HepG2 (cell line): ENCODE measurements at regions not wholly inside any gene's neighbourhood (a gene's known extent, or its start where the extent isn't known, plus 50 kb on each side); places are given as distances from the start of the nearest gene placed in this dataset.

ENCODE experiments used
- ATAC-seq: fragments of 200-7000 bp; cut with Tn5 transposase; 3 replicates; pipeline ENCODE4 v1.9.1; 2020; ENCODE audit warnings: mild to moderate bottlenecking, moderate library complexity
- BruUV-seq: library from RNA; stranded (reverse); fragments of 400-500 nt; replicated peaks from 2 replicates; lab custom pipeline; 2021; lab: Mats Ljungman, UMichigan
- CTCF ChIA-PET: fragments of 300-600 bp; formaldehyde crosslinking; extraction: SDS; loops from one replicate; lab custom pipeline; 2021; ENCODE audit warnings: low total read pairs, inconsistent platforms, low intra/inter-chr PET ratio; lab: Yijun Ruan, JAX
- POLR2A ChIA-PET: fragments of 350-600 bp; sonication (Branson Sonifier 250); formaldehyde crosslinking; loops from one replicate; lab custom pipeline; 2020; ENCODE audit warnings: antibody characterized with exemption, inconsistent platforms; lab: Yijun Ruan, JAX
- DNase-seq: peaks from one replicate; pipeline ENCODE4 v3.0.0-alpha.2; 2015; ENCODE audit warnings: low spot score
- FAIRE-seq: peaks from 3 replicates; lab custom pipeline; 2011; peaks lifted over from hg19 to GRCh38; lab: Jason Lieb, UNC
- H2AFZ ChIP-seq: one replicate; pipeline ENCODE4 v1.6.1; 2011; ENCODE audit warnings: low read length, inconsistent platforms
- H3K27ac ChIP-seq: fragments of 300-600 bp; 3 replicates; pipeline ENCODE4 v1.8.0; 2011; ENCODE audit warnings: mixed run types, mild to moderate bottlenecking, mixed read lengths, low read length, inconsistent platforms; ENCODE audit not compliant: insufficient read depth; ENCODE audit errors: extremely low read length
- H3K27me3 ChIP-seq, 2 experiments: fragments of 200-600 bp in 1 of 2; 2 replicates in 1 of 2; 3 replicates in 1 of 2; pipeline versions ENCODE4 v1.6.0 to v1.8.0; 2011; ENCODE audit warnings: low read length in 2 of 2, mild to moderate bottlenecking in 2 of 2, moderate library complexity in 2 of 2, inconsistent platforms in 1 of 2; ENCODE audit not compliant: insufficient read depth in 2 of 2, control insufficient read depth in 1 of 2
- H3K36me3 ChIP-seq, 2 experiments: fragments of 200-600 bp in 1 of 2; replicated peaks in 1 of 2; 2 replicates in 1 of 2; 3 replicates in 1 of 2; pipeline versions ENCODE4 v1.5.1 to v1.8.0; 2011; ENCODE audit warnings: low read length in 2 of 2, inconsistent platforms in 1 of 2; ENCODE audit not compliant: insufficient read depth in 2 of 2, control insufficient read depth in 1 of 2
- H3K4me1 ChIP-seq: 2 replicates; pipeline ENCODE4 v1.5.1; 2012; ENCODE audit warnings: low read length, inconsistent platforms; ENCODE audit not compliant: insufficient read depth
- H3K4me2 ChIP-seq: 2 replicates; pipeline ENCODE4 v1.6.0; 2011; ENCODE audit warnings: low read depth, low read length, inconsistent platforms
- H3K4me3 ChIP-seq, 3 experiments: fragments of 200-600 bp in 1 of 3; sonication (generic), shearing (Covaris generic) in 1 of 3; replicated peaks in 1 of 3; 2 replicates each; pipeline ENCODE4 v1.5.1; 2011 to 2016; ENCODE audit warnings: low read length in 3 of 3, inconsistent platforms in 2 of 3, low read depth in 2 of 3, mild to moderate bottlenecking in 2 of 3, control low read depth in 1 of 3, mixed read lengths in 1 of 3; ENCODE audit not compliant: insufficient read depth in 1 of 3
- H3K79me2 ChIP-seq: one replicate; pipeline ENCODE4 v1.6.1; 2011; ENCODE audit warnings: low read length, inconsistent platforms; ENCODE audit not compliant: insufficient read depth
- H3K9ac ChIP-seq: 2 replicates; pipeline ENCODE4 v1.6.0; 2011; ENCODE audit warnings: mild to moderate bottlenecking, low read depth, low read length, inconsistent platforms; ENCODE audit not compliant: insufficient read depth
- H3K9me3 ChIP-seq: 2 replicates; pipeline ENCODE4 v1.5.1; 2012; ENCODE audit warnings: mild to moderate bottlenecking, low read length
- H4K20me1 ChIP-seq: 2 replicates; pipeline ENCODE4 v1.6.0; 2011; ENCODE audit warnings: inconsistent platforms, mild to moderate bottlenecking, low read length, moderate library complexity; ENCODE audit not compliant: insufficient read depth
- ARID5B ChIP-seq: IDR thresholded peaks from 2 replicates; pipeline ENCODE4 v1.4.0; 2020; ENCODE audit warnings: mild to moderate bottlenecking, missing genetic modification reagents
- FOXO4 ChIP-seq: sonication (generic); formaldehyde crosslinking; conservative IDR thresholded peaks from 2 replicates; pipeline ENCODE4 v1.8.1; 2023; ENCODE audit warnings: missing genetic modification reagents
- GRHL1 ChIP-seq: sonication (generic); formaldehyde crosslinking; conservative IDR thresholded peaks from 2 replicates; pipeline ENCODE4 v1.8.0; 2022; ENCODE audit warnings: missing genetic modification reagents
- HMGXB4 ChIP-seq, 2 experiments: sonication (generic) in 1 of 2; formaldehyde crosslinking in 1 of 2; IDR thresholded peaks; 2 replicates each; pipeline versions ENCODE4 v1.4.0 to v1.6.1; 2018 to 2020; ENCODE audit warnings: missing genetic modification reagents in 2 of 2, borderline replicate concordance in 1 of 2, low read depth in 1 of 2, mild to moderate bottlenecking in 1 of 2, missing biosample characterization in 1 of 2
- JARID2 ChIP-seq: sonication (generic); formaldehyde crosslinking; IDR thresholded peaks from 2 replicates; pipeline ENCODE4 v1.8.1; 2023; ENCODE audit warnings: missing genetic modification reagents, inconsistent platforms; ENCODE audit not compliant: insufficient replicate concordance
- NCOA5 ChIP-seq: sonication (generic); formaldehyde crosslinking; IDR thresholded peaks from 2 replicates; pipeline ENCODE4 v1.4.0; 2020; ENCODE audit warnings: missing genetic modification reagents
- NFATC3 ChIP-seq: sonication (generic); formaldehyde crosslinking; IDR thresholded peaks from 2 replicates; pipeline ENCODE4 v1.5.1; 2020; ENCODE audit warnings: mild to moderate bottlenecking, missing genetic modification reagents
- PHF5A ChIP-seq: IDR thresholded peaks from one replicate; pipeline ENCODE4 v1.6.1; 2018; ENCODE audit warnings: low read depth, missing genetic modification reagents; ENCODE audit not compliant: unreplicated experiment
- SP2 ChIP-seq: sonication (generic); formaldehyde crosslinking; IDR thresholded peaks from 2 replicates; pipeline ENCODE4 v1.5.1; 2020; ENCODE audit warnings: mild to moderate bottlenecking, missing genetic modification reagents
- WGBS: methylation state at CpG from one replicate; pipeline ENCODE4 v1.1.6; 2017; ENCODE audit warnings: low lambda C conversion rate; 5-methylcytosine and 5-hydroxymethylcytosine counted together
- in situ Hi-C: cut with HindIII; loops from 2 replicates; pipeline ENCODE4 v1.10.0; 2017; ENCODE audit warnings: low pct_unique_long_range_greater_than_20kb; ENCODE audit not compliant: extremely low pct_ligation_motif_present
- intact Hi-C: fragments of 100-400 bp; cut with micrococcal nuclease; formaldehyde crosslinking; loops from one replicate; pipeline ENCODE4 v1.10.0; 2022; ENCODE audit not compliant: unreplicated experiment
- TF ChIP-seq, protein P1 (sequence below): IDR thresholded peaks from 2 replicates; pipeline ENCODE4 v1.6.1; 2016; ENCODE audit warnings: low read depth, control low read depth
- TF ChIP-seq, protein P2 (sequence below): fragments of 450-650 bp; IDR thresholded peaks from 2 replicates; pipeline ENCODE4 v1.6.1; 2016

GRCh38 chr16:62565706-62566105, 529.5 kb upstream of the CDH8 start:
- Histone ChIP-seq H3K36me3 (no peaks in the 10 kb centered on the region), H3K27ac (no peak overlapping the region), H4K20me1 (no peaks in the 10 kb centered on the region), H3K9me3 (peaks cover 90% of the 10 kb centered on the region), H3K4me2 (no peak overlapping the region), H3K4me3 (no peak overlapping the region), H3K4me1 (no peaks in the 10 kb centered on the region), H3K79me2 (no peaks in the 10 kb centered on the region), H3K27me3 (no peaks in the 10 kb centered on the region), H3K9ac (no peak overlapping the region), H2AFZ (no peak overlapping the region)
- ChIA-PET CTCF (no interaction called here), POLR2A (no interaction called here)
- DNase-seq, result no peak
- ATAC-seq, result no peak
- FAIRE-seq, result no peak
- WGBS, result 2% methylated on average over 1 of the region's 1 CpG
- BruUV-seq, result no TSS peak
- intact Hi-C loops, result no loop called here
- in situ Hi-C loops, result no loop called here
- no peak for TF ChIP-seq NFATC3
- no peak for TF ChIP-seq PHF5A
- no peak for TF ChIP-seq HMGXB4 (CRISPR knock-in tag; IDR thresholded peaks at IDR 0.05; ENCODE audit: borderline replicate concordance in 1 of 2, low read depth in 1 of 2)
- TF ChIP-seq NCOA5, result no peak
- TF ChIP-seq ARID5B (CRISPR knock-in tag), result no peak
- TF ChIP-seq SP2 (CRISPR knock-in tag), result no peak
- TF ChIP-seq, protein P1, sequence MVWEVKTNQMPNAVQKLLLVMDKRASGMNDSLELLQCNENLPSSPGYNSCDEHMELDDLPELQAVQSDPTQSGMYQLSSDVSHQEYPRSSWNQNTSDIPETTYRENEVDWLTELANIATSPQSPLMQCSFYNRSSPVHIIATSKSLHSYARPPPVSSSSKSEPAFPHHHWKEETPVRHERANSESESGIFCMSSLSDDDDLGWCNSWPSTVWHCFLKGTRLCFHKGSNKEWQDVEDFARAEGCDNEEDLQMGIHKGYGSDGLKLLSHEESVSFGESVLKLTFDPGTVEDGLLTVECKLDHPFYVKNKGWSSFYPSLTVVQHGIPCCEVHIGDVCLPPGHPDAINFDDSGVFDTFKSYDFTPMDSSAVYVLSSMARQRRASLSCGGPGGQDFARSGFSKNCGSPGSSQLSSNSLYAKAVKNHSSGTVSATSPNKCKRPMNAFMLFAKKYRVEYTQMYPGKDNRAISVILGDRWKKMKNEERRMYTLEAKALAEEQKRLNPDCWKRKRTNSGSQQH (CRISPR knock-in tag), result no peak
- no peak for TF ChIP-seq GRHL1 (CRISPR knock-in tag)
- TF ChIP-seq, protein P2, sequence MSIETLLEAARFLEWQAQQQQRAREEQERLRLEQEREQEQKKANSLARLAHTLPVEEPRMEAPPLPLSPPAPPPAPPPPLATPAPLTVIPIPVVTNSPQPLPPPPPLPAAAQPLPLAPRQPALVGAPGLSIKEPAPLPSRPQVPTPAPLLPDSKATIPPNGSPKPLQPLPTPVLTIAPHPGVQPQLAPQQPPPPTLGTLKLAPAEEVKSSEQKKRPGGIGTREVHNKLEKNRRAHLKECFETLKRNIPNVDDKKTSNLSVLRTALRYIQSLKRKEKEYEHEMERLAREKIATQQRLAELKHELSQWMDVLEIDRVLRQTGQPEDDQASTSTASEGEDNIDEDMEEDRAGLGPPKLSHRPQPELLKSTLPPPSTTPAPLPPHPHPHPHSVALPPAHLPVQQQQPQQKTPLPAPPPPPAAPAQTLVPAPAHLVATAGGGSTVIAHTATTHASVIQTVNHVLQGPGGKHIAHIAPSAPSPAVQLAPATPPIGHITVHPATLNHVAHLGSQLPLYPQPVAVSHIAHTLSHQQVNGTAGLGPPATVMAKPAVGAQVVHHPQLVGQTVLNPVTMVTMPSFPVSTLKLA, result no peak
- no peak for TF ChIP-seq FOXO4
- no peak for TF ChIP-seq JARID2
